GM12873 (cell line): ENCODE measurements at regions not wholly inside any gene's neighbourhood (a gene's known extent, or its start where the extent isn't known, plus 50 kb on each side); places are given as distances from the start of the nearest gene placed in this dataset.

Experiments
- TF ChIP-seq, protein P1 (sequence below): IDR thresholded peaks from 2 replicates; pipeline ENCODE4 v1.5.1; 2012; ENCODE audit warnings: low read depth, mild to moderate bottlenecking, moderate library complexity, low read length, control low read depth; ENCODE audit not compliant: insufficient read depth; ENCODE audit errors: missing control alignments

DNA sequence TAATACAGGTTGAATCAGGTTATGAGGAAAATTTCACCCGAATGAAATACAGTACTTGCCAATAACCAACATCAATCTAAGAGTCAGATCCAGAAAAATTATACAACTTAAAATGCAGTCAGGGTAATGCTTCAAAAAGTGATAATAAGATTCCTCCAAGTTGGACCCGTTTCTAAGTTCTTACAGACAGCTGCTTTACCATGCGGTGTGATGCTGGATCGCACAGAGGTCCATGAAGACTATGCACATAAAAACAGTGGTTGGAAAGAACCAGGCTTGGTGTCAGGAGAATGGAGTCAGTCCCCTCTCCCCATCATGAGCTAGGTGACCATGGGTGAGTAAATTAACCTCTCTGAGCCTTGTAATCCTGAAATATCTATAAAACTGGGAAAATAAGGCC, 261.3 kb downstream of the QDPR start:
- TF ChIP-seq, protein P1, sequence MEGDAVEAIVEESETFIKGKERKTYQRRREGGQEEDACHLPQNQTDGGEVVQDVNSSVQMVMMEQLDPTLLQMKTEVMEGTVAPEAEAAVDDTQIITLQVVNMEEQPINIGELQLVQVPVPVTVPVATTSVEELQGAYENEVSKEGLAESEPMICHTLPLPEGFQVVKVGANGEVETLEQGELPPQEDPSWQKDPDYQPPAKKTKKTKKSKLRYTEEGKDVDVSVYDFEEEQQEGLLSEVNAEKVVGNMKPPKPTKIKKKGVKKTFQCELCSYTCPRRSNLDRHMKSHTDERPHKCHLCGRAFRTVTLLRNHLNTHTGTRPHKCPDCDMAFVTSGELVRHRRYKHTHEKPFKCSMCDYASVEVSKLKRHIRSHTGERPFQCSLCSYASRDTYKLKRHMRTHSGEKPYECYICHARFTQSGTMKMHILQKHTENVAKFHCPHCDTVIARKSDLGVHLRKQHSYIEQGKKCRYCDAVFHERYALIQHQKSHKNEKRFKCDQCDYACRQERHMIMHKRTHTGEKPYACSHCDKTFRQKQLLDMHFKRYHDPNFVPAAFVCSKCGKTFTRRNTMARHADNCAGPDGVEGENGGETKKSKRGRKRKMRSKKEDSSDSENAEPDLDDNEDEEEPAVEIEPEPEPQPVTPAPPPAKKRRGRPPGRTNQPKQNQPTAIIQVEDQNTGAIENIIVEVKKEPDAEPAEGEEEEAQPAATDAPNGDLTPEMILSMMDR = no peak

- TF ChIP-seq, protein P1 = no peak
These were observed 265.2 kb downstream of the QDPR start for GRCh38 chr4:17246656-17247055.

- TF ChIP-seq, protein P1 = no peak
These were observed 270.1 kb downstream of the QDPR start for GRCh38 chr4:17241835-17242234.

- TF ChIP-seq, protein P1 = no peak
These were observed 273.3 kb downstream of the QDPR start for GRCh38 chr4:17238633-17239032.

- TF ChIP-seq, protein P1 = no peak
These were observed 275.2 kb downstream of the QDPR start for GRCh38 chr4:17236686-17237085.

GRCh38 chr4:17234678-17235077, 277.2 kb downstream of the QDPR start:
- TF ChIP-seq, protein P1 = no peak

DNA sequence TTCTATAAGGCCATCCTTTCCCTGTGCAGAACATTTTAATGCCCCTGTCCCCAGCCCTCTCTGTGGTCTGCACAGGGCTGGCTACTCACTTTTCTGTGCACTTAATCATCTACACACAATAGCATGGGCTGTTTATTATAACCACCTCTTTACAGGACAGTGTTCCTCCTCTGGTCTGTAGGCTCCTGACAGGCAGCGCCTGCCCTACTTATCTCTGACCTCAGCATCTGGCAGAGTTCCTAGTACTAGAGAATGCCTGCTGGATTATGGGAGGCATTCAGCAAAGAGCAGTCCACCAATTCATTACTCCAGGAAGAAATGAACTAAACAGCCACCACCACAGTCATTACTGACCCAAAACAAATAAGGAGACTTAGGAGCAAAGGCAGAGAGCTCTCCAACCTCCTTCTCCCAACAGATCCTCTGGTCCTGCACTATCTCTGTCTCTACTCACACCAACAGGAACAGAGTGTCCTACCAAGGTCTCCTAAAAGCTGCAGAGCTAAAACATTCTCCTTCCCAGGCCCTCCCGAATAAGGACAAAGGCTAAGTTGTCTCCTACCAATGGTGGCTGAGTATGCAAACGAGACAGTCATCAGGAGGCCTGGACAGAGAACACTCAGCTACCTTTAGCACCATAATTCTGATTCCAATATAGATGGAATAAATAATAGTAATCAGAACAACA, 279.2 kb downstream of the QDPR start:
- TF ChIP-seq, protein P1 = no peak
